ENCODE measurements at regions not wholly inside any gene's neighbourhood (a gene's known extent, or its start where the extent isn't known, plus 50 kb on each side); places are given as distances from the start of the nearest gene placed in this dataset.
A peak's percentile ranks its signal among the peaks of the same experiment; 100 is the strongest.
"Not testable (repeated sequence)": the region's sequence is repeated elsewhere in the genome, so short reads cannot be mapped to it uniquely, and the experiment has no call there.

- Mint-ChIP-seq H3K9me3 (peaks cover 79% of the 10 kb centered on the region), H3K27me3 (ENCODE audit: insufficient read depth) (no peaks in the 10 kb centered on the region), H3K4me3 (no peak overlapping the region), H3K36me3 (ENCODE audit: low read depth) (no peaks in the 10 kb centered on the region), H3K27ac (no peak overlapping the region), H3K4me1 (ENCODE audit: low read depth) (no peaks in the 10 kb centered on the region)
- DNase-seq, result no peak
- no peak for TF ChIP-seq CTCF (IDR thresholded peaks at IDR 0.05)
Observed at GRCh38 chr14:106518054-106518943, 991.9 kb downstream of the TMEM121 start.

DNA sequence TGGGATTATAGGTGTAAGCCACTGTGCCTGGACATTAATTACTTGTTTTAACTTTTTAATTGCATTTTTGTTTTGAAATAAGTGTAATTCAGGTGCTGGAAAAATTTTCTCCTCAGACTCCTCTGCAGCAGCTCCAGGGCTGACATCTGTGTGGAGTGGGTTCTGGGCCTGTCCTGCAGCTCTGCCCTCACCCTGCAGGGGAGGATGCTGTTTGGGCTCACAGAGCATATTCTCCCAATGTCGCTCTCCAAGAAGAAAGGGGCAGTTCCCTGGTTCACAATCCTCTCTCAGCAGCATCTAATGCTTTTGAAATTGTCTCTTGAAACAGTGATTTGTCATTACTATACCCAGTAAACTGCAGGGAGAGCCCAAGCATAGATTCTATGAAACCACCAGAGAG, 995.7 kb downstream of the TMEM121 start:
- not testable (repeated sequence) for H3K4me3 Mint-ChIP-seq; H3K36me3 Mint-ChIP-seq (ENCODE audit: low read depth); H3K4me1 Mint-ChIP-seq (ENCODE audit: low read depth); DNase-seq; H3K27ac Mint-ChIP-seq; H3K27me3 Mint-ChIP-seq (ENCODE audit: insufficient read depth)
- peaks cover 54% of the 10 kb centered on the region for H3K9me3 Mint-ChIP-seq

GRCh38 chr14:106522990-106523389, 996.6 kb downstream of the TMEM121 start:
- Mint-ChIP-seq H3K9me3 (peaks cover 49% of the 10 kb centered on the region), H3K27me3 (ENCODE audit: insufficient read depth) (no peaks in the 10 kb centered on the region; the same call in 1 of the 2 replicates), H3K4me3 (no peak overlapping the region), H3K36me3 (ENCODE audit: low read depth) (no peaks in the 10 kb centered on the region; the same call in 1 of the 2 replicates), H3K4me1 (ENCODE audit: low read depth) (no peaks in the 10 kb centered on the region), H3K27ac (no peak overlapping the region)
- no peak for DNase-seq
- no peak for TF ChIP-seq CTCF (IDR thresholded peaks at IDR 0.05)

DNA sequence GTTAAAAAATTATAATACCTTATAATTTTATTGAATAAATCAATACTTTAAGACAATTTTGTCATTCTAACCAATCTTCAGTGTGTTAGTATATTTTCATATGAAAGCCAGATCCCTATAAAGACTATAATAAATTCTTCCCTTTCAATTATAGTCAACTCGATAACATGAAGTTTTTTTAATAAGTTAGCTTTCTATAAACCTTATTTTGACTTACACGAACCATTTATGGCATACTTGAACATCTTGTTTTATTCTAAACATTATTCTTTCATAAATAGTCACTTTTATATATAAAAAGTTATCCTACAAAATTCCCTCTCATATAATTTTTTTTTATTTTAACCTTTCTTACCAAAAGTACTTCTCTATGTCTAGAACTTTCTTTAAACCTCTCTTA, 1002.3 kb downstream of the TMEM121 start:
- H3K4me1 Mint-ChIP-seq (ENCODE audit: low read depth), result no peaks in the 10 kb centered on the region
- no peak overlapping the region for H3K27ac Mint-ChIP-seq

GRCh38 chr14:106530031-106530422, 1003.6 kb downstream of the TMEM121 start:
- no peaks in the 10 kb centered on the region for H3K4me1 Mint-ChIP-seq (ENCODE audit: low read depth)
- no peak overlapping the region for H3K27ac Mint-ChIP-seq
- DNase-seq, result no peak
- H3K36me3 Mint-ChIP-seq (ENCODE audit: low read depth), result peaks cover 9% of the 10 kb centered on the region
- H3K9me3 Mint-ChIP-seq, result peaks cover 44% of the 10 kb centered on the region
- no peaks in the 10 kb centered on the region; the same call in 1 of the 2 replicates for H3K27me3 Mint-ChIP-seq (ENCODE audit: insufficient read depth)
- TF ChIP-seq CTCF (IDR thresholded peaks at IDR 0.05), result no peak
- no peak overlapping the region for H3K4me3 Mint-ChIP-seq

More for the DNA sequence above, 1002.3 kb downstream of the TMEM121 start:
- DNase-seq, result no peak
- TF ChIP-seq CTCF (IDR thresholded peaks at IDR 0.05), result no peak
- Mint-ChIP-seq H3K9me3 (peaks cover 43% of the 10 kb centered on the region), H3K27me3 (ENCODE audit: insufficient read depth) (no peaks in the 10 kb centered on the region; the same call in 1 of the 2 replicates), H3K4me3 (no peak overlapping the region), H3K36me3 (ENCODE audit: low read depth) (peaks cover 9% of the 10 kb centered on the region)

DNA sequence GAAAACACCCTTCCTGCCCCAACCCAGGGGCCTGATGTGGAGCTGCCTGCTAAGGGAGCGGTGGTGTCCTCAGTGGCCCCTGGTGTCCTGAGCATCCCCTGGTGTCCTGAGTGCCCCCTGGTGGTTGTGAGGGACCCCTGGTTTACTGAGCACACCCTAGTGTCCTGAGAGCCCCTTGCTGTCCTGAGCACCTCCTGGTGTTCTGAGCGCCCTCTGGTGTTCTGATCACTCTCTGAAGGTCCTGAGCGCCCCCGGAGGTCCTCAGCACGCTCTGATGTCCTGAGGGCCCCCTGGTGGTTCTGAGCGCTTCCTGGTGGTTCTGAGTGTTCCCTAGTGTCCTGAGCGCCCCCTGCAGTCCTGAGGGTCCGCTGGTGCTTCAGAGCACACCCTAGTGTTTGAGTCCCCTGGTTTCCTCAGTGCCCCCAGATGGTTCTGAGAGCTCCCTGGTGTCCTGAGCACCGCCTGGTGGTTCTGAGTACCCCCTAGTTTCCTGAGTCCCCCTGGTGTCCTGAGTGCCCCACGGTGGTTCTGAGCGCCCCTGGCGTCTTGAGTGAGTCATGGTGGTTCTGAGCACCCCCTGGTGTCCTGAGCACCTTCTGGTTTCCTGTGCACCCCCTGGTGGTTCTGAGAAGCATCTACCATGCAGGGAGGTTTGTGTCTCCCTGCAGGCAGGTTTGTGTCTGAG, 1004.2 kb downstream of the TMEM121 start:
- Mint-ChIP-seq H3K4me3 (no peak overlapping the region), H3K27ac (no peak overlapping the region), H3K9me3 (peaks cover 44% of the 10 kb centered on the region), H3K27me3 (ENCODE audit: insufficient read depth) (peaks cover 2% of the 10 kb centered on the region), H3K36me3 (ENCODE audit: low read depth) (peaks cover 9% of the 10 kb centered on the region), H3K4me1 (ENCODE audit: low read depth) (no peaks in the 10 kb centered on the region)
- no peak for DNase-seq
- TF ChIP-seq CTCF (IDR thresholded peaks at IDR 0.05), result 0 out of 2 replicates have a peak, but pooled peaks have one; percentile 12
